Astrocyte of the cerebellum (primary cell): ENCODE measurements at regions not wholly inside any gene's neighbourhood (a gene's known extent, or its start where the extent isn't known, plus 50 kb on each side); places are given as distances from the start of the nearest gene placed in this dataset.

Experiments
- DNase-seq: peaks from one replicate; pipeline ENCODE4 v3.0.0-alpha.2; 2011; ENCODE audit warnings: low read depth
- H3K4me3 ChIP-seq: 2 replicates; pipeline ENCODE4 v1.5.1; 2011; ENCODE audit warnings: mild to moderate bottlenecking, low read depth, low read length, moderate library complexity
- CTCF ChIP-seq: IDR thresholded peaks from 2 replicates; pipeline ENCODE4 v1.5.1; 2012; ENCODE audit warnings: low read length, low read depth, moderate library complexity, mild to moderate bottlenecking; ENCODE audit errors: missing control alignments
- in situ Hi-C: cut with HindIII; loops from 2 replicates; pipeline ENCODE4 v1.10.0; 2017; ENCODE audit warnings: low sequenced_read_pairs

DNA sequence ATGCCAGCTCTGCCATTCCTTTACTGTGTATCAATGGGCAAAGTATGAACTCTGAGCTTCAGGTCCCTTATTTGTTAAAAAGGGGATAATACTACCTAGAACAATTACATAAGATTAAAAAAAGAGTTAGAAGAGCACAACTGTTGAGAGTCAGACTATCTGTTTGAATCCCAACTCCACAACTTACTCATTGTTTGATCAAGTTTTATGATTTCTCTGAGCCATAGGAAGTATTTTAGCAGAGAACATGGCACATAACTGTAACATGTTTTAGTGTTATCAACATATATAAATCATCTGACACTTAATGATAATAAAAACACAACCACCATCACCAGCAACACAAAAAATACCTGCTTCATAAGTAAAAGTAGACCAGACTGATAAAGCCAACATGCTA, 421.3 kb downstream of the ZFHX3 start:
- in situ Hi-C loops = no loop called here
- TF ChIP-seq CTCF = no peak
- H3K4me3 ChIP-seq = no peak overlapping the region
- no peak for DNase-seq

DNA sequence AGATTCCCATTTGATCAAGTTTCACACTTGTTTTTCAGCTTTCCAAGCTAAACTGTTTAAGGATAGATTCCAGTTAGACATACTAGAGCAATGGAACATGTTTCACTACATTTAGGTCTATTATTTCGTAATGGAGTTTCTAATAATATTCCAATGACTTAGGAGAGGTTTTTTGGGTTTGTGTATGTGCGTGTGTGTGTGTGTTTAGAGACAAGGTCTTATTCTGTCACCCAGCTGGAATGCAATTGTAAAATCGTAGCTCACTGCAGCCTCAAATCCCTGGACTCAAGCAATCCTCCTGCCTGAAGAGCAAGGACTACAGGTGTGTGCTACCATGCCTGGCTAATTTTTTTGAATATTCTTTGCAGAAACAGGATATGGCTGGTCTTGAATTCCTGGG, 426.3 kb downstream of the ZFHX3 start:
- no peak for DNase-seq
- no peak for TF ChIP-seq CTCF
- in situ Hi-C loops = no loop called here
- H3K4me3 ChIP-seq = no peak overlapping the region

DNA sequence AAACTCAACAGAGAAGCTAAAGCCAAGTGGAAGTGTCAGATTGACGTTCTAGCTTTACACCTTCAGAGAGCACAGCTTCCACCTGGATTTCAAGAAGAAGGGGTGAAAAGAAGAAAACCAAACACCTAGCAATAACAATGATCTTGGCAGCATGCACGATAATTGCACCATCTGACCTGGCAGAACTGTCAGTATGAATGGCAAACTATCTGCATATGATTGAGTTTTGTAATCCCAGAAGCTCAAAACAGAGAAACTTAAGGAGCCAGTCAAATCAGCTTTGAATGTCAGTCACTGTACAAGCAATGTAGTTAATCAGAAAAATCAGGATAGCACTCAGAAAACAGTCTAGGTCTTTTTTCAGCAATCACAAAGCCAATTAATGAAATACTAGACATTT, 427.1 kb downstream of the ZFHX3 start:
- DNase-seq = no peak
- in situ Hi-C loops = no loop called here
- H3K4me3 ChIP-seq = no peak overlapping the region
- TF ChIP-seq CTCF = no peak

DNA sequence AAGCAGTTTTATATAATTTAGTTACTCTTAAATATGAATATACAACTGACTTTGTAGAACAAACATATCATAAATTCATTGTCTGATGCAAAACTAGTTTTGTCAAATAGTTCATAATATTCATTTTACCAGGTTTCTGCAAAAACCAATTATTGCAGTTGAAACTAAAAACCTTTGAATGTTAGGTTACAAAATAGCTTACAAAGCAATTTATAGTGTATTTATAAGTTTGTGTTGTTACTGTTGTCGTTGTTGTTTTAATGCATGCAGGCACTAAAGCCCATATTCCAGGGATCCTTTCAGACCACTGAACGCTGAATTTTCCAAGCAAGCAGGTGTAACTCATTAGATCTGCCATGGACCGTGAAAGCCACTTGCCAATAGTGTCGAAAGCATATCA, 427.6 kb downstream of the ZFHX3 start:
- no peak overlapping the region for H3K4me3 ChIP-seq
- no peak for DNase-seq
- in situ Hi-C loops = no loop called here
- no peak for TF ChIP-seq CTCF

DNA sequence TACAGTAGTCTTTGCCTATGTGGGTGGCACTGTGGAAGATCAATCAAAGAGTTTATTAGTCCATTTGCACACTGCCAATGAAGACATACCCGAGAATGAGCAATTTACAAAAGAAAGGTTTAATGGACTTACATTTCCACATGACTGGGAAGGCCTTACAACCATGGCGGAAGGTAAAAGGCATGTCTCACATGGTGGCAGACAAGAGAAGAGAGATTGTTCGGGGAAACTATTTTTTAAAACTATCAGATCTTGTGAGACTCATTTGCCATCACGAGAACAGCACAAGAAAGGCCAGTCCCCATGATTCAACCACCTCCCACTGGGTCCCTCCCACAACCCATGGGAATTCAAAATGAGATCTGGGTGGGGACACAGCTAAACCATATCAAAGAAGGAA, 432.1 kb downstream of the ZFHX3 start:
- DNase-seq = no peak
- in situ Hi-C loops = no loop called here
- no peak for TF ChIP-seq CTCF
- H3K4me3 ChIP-seq = no peak overlapping the region

DNA sequence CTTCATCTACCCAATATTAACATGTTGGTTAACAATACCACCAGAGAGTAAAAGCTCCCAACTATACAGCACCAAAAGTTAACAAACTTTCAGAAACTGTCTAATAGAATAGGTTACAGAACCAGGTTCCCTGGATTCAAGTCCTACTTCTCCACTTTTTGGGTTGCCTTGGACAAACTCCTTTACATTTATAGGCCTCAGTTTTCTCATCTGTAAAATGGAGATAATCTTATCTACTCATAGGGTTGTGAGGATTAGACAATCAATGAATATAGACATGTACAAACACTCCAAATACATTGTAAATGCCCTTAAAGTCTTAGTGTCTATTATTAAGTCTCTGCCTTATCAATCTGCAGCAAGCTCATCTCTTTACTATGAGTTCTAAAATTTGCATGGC, 435.2 kb downstream of the ZFHX3 start:
- no peak overlapping the region for H3K4me3 ChIP-seq
- TF ChIP-seq CTCF = no peak
- in situ Hi-C loops = no loop called here
- no peak for DNase-seq

GRCh38 chr16:72612256-72612655, 435.7 kb downstream of the ZFHX3 start:
- DNase-seq = no peak
- no peak overlapping the region for H3K4me3 ChIP-seq
- in situ Hi-C loops = no loop called here
- no peak for TF ChIP-seq CTCF
